ENCODE measurements at regions not wholly inside any gene's neighbourhood (a gene's known extent, or its start where the extent isn't known, plus 50 kb on each side); places are given as distances from the start of the nearest gene placed in this dataset.

DNA sequence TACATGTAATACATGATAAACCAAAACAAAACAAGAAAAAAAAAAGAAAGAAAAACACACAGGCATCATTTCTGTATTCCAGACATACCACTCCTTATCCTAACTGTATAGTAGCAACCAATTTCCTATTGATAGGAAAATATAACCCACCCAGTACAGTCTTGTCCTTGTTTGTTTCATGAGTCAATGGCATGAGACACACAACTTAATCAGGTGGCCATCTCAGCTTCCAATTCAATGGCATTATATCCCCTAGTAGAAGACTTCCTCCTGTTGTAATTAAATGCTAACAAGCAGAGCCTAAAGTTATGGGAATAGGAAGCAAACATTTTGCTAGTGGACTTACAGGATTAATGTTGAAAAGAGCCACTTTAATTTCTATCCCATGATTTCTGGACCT, 121.0 kb upstream of the NOL4 start:
- TF ChIP-seq SRF (IDR thresholded peaks at IDR 0.05; ENCODE audit: low read depth in 2 of 2, low read length in 2 of 2) (no peak), RAD51 (IDR thresholded peaks at IDR 0.05) (no peak), LARP7 (IDR thresholded peaks at IDR 0.05) (no peak), SIN3A (IDR thresholded peaks at IDR 0.05; ENCODE audit: low read depth, low read length) (no peak), POLR2AphosphoS5 (IDR thresholded peaks at IDR 0.05; ENCODE audit: low read length) (no peak), TCF12 (IDR thresholded peaks at IDR 0.05; ENCODE audit: low read depth, low read length) (no peak)
- TF ChIP-seq, protein P1, sequence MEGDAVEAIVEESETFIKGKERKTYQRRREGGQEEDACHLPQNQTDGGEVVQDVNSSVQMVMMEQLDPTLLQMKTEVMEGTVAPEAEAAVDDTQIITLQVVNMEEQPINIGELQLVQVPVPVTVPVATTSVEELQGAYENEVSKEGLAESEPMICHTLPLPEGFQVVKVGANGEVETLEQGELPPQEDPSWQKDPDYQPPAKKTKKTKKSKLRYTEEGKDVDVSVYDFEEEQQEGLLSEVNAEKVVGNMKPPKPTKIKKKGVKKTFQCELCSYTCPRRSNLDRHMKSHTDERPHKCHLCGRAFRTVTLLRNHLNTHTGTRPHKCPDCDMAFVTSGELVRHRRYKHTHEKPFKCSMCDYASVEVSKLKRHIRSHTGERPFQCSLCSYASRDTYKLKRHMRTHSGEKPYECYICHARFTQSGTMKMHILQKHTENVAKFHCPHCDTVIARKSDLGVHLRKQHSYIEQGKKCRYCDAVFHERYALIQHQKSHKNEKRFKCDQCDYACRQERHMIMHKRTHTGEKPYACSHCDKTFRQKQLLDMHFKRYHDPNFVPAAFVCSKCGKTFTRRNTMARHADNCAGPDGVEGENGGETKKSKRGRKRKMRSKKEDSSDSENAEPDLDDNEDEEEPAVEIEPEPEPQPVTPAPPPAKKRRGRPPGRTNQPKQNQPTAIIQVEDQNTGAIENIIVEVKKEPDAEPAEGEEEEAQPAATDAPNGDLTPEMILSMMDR (IDR thresholded peaks at IDR 0.05 in 2 of 3, conservative IDR thresholded peaks at IDR 0.05 in 1 of 3; ENCODE audit: control insufficient read depth in 2 of 3, extremely low read depth in 1 of 3, insufficient read depth in 1 of 3, low read depth in 3 of 3, low read length in 3 of 3), result no peak
- TF ChIP-seq, protein P2, sequence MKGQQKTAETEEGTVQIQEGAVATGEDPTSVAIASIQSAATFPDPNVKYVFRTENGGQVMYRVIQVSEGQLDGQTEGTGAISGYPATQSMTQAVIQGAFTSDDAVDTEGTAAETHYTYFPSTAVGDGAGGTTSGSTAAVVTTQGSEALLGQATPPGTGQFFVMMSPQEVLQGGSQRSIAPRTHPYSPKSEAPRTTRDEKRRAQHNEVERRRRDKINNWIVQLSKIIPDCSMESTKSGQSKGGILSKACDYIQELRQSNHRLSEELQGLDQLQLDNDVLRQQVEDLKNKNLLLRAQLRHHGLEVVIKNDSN (IDR thresholded peaks at IDR 0.05; ENCODE audit: borderline replicate concordance, extremely low read length, insufficient read depth, low read depth, low read length), result no peak

Measured in GM12878 (cell line).